ENCODE measurements at regions not wholly inside any gene's neighbourhood (a gene's known extent, or its start where the extent isn't known, plus 50 kb on each side); places are given as distances from the start of the nearest gene placed in this dataset.
"Not testable (repeated sequence)": the region's sequence is repeated elsewhere in the genome, so short reads cannot be mapped to it uniquely, and the experiment has no call there.

DNA sequence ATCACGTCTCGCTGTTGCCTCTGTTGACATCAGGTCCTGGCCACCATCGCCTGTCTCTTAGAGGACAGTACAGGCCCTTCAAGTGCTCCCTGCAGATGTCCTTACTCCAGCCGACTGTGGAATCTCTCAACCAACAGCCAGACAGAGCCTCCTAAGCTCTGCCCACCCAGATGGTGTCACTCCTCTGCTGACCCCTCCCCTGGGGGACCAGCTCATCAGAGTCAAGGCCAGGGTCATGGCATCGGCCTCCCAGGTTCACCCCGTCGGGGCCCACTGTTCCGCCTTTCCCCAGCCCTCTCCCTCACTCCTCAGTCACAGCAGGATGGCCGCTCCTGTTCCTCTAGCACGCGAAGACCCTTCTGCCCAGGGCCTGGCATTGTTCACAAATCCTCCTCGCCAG is 157.3 kb upstream of the TMEM132C start:
- no peak for DNase-seq

DNA sequence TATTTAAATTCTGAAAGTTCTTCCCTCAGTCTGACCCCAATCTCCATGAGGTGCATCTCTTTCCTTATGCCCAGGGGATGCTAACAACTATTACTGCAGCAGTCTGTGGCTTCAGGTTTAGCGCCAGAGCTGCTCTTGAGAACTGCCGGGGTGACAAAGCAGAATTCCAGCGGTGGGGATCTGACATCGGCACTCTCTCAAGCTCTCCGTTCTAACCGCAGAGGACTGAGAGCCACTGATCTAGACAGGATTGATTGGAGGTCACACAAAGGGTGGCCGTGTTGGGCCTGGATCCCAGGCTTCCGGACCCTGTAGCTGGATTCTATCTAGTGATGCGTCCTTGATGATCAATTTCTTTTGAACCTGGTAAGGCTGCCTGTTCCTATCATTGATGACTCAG is 155.6 kb upstream of the TMEM132C start:
- no peak for DNase-seq

DNA sequence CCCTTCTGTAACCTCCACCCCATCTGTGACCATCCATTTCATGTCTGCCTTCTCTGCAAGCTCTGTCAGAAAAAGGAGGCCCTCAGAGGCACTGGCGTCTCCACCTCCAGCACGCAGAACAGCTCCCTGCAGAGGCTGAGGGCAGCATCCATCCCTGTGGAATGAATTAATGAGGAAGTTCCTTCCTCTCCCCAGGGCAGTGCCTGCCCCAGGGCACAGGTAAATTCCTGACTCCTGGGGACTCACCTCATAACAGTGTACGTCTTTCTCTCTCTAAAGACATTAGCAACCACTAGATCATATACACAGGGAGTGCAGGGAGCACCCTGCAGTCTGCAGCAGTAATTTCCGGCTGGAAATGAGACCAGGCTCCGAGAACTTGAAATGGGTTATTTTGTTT is 155.0 kb upstream of the TMEM132C start:
- no peak for DNase-seq

DNA sequence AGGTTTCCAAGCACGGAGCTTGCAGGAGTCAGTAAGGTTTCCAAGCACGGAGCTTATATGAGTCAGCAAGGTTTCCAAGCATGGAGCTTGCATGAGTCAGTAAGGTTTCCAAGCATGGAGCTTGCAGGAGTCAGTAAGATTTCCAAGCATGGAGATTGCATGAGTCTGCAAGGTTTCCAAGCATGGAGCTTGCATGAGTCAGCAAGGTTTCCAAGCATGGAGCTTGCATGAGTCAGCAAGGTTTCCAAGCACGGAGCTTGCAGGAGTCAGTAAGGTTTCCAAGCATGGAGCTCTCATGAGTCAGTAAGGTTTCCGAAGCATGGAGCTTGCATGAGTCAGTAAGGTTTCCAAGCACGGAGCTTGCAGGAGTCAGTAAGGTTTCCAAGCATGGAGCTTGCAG is 153.7 kb upstream of the TMEM132C start:
- not testable (repeated sequence) for DNase-seq

DNA sequence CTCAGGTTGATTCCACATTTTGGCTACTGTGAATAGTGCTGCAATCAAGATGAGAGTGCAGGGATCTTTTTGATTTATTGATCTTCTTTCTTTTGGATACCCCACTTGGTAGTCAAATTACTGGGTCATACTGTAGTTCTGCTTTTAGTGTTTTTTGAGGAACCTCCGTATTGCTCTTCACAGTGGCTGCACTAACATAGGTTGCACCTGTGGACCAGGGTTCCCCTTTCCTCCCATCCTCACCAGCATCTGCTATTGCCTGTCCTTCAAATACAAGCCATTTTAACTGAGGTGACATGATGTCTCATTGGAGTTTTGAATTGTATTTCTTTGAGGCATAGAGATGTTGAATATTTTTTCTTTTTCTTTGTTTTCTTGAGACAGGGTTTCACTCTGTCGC is 152.5 kb upstream of the TMEM132C start:
- DNase-seq: no peak

DNA sequence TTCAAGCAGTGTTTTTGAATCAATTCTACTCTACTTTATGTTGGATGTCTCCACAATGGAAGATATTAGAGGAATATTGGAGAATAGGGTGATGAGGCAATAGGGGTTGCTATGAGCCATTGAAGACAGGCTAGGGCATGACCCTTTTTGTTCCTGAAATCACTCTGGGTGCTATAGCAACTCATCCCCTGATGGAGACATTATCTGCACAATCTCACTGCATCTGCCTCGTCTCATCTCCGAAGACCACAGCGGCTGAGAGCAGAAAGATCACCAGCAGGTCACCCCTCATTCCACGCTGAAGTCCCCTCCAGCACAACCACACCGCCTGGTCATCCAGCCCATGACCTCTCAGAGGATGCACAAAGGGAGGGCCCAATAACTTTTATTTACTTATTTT is 150.4 kb upstream of the TMEM132C start:
- no peak for DNase-seq

DNA sequence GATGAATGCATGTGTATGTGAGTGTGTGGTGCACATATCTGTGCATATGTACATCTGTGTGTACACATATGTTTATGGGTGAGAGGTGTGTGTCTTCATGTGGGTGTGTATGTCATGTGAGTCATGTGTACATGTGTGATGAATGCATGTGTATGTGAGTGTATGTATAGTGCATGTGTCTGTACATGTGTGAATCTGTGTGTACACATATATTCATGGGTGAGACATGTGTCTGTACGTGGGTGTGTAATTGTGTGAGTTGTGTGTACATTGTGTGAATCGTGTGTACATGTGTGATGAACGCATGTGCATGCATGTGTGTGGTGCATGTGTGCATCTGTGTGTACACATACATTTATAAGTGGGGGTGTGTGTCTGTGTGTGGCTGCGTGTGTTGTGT is 146.9 kb upstream of the TMEM132C start:
- no peak for DNase-seq

DNA sequence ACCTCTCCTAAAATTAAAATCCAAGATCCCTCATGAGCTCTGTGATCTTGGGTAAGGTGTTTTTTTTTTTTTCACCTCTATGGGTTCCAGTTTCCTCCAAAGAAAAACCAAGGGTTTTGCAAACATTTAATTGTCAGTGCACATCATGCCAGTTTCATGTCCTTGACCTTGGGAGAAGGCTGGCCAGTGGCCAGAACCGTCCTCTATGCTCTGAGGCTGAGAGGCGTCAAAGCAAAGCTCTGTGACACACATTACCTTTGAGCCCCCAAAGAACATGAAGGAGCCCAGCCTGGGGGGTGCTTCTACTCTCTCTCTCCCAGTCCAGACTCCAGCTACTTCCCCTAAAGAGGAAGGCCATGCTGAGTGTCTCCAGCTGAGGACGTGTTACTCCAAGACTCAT is 145.5 kb upstream of the TMEM132C start:
- no peak for DNase-seq

DNA sequence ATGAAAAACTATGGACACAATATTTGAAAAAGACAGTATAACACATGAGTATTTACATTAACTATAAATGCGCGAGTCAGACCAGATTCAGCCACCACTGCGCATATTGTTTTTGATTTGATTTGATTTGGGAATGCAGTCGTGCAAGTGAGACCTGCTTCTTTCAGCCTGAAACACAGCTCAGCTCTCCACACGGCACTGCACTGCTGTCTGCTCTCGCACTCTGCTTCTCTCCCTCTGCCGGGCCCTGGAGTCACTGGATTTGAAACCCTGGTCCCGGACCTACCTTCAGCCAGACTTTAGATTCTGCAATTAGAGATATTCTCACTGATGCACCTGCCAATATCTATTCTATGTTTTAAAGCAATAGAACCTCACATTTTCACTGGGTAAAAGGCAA is 143.9 kb upstream of the TMEM132C start:
- DNase-seq: no peak

DNA sequence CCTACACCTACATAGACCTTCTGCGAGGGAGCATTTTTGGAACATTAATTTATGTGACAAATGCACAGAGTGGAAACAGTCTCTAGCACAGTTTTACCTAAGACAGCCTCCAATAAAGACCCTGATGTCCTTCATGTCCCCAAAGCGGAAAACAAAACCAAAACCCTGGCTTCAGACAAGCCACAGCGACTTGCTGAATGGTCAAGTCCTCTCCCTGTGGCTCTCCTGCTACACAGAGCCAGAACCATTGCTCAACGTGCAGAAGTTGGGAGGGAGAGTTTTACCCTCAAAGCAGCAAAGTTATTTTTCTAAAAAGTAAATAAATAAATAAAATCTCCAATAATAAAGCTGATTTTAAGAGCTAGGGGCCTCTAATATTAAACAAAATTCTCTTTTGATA is 135.0 kb upstream of the TMEM132C start:
- DNase-seq: no peak

DNA sequence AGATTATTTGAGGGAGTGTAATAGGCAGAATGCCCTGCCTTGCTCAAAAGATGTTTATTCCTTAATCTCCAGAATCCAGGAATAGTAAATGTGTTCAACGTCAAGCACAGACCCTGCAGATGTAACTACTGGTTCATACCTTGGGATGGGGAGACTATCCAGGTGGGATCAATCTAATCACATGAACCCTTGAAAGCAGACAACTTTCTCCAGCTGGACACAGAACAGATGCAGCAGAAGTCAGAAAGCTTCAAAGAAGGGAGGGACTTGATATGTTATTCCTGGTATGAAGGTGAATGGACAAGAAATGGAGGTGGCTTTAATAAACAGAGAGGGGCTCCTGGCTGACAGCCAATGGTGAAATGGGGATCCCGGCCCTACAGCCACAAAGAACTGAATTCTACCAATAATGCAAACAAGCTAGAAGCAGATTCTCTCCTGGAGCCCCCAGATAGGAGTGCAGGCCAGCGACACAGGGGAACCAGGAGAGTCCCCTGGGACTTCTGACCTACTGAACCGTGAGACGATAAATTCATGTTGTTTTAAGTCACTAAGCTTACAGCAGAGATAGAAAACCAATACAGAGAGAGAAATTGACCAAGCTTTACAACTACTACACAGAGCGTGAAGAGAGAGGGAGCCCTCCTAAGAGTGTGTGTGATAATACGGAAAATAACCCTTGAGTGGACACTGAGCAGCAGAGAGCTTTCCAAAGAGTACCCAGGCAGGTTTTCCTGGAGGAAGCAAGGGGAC is 133.5 kb upstream of the TMEM132C start:
- no peak for DNase-seq

DNA sequence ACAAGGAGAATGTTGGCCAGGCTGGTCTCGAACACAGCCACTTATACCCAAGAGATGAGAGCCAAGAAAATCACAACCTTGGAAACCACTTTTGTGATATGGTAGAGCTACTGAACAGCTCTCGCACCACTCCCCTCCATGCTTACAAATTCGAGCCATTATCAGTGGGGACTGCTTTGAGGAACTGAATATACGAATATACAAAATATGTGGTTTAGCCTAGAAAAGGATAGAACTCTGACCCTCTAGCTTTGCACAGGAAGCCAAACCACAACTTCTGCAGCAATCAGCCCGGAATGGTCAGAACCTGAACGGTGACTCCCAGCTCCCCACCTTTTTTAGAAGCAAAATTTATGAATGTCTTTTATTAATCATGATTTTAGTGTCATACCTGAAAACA is 129.8 kb upstream of the TMEM132C start:
- no peak for DNase-seq

DNA sequence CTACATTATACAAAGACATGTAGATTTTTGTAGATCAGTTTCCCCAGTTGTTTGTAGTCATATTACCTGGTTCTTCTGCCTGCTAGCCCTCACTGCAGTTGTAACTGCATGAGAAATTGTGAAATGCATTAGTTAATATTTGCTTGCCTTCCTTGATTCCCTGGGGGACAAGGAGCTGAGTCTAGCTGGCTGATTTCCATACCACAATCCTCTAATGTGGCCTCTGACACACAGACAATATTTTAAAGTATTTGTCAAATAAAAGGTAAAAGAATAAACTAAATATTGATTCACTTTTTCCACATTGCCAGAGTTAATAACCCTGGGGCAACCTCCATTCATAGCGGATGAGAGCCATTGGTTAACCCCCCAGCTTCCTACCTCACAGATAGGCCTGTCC is 128.8 kb upstream of the TMEM132C start:
- no peak for DNase-seq

DNA sequence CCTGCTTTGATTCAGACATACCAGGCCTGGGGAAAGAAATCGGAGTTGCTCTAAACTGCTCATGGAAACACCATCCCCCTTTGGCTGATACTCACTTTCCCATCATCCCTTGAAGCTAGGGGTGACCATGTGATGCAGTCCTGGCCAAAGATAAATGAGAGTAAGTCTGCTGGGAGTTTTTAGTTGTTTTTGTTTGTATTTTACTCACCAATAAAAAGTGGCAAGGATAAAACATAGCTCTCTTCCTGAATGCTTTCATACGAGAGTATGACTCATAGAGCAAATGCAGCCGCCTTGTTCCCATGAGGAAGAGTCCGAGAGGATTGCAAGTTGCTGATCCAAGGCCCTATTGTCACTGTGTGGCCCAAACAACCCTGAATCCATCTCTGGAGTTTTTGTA is 126.4 kb upstream of the TMEM132C start:
- DNase-seq: no peak

DNA sequence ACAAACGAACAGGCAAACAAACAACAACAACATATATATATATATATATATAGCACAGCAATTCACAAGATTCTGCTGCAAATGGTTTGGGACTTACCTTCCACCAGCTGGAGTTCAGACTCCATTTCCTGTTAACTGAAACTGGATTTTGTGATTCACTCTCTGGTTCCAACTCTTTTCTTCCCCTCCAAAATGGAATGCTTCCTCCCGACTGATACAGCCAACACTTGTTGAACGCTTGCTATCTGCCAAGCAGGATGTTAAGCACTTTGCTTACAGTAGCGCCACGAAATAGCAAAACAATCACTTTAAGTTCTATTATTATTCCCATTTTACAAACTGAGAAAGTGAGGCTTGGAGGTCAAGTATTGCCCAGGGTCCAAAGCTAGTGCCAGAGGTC is 116.0 kb upstream of the TMEM132C start:
- DNase-seq: no peak

DNA sequence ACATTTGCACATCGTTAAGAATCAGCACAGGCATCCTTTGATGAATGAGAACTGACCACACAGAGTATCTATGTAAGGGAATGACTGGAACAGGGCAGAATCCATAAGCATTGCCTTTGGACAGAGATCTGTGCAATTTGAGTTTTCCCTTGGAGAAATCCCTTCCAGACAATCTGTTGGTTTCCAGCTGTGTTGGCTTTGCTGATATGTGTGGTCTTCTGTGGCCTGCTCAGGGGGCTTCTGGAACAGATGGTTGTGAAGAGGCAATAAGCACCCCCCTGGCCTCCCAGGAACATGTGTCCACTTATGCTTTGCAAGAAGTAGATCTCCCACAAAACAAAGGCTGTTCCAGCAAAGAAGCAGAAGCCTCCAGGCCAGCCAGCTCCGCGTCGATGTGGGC is 111.4 kb upstream of the TMEM132C start:
- DNase-seq: no peak

DNA sequence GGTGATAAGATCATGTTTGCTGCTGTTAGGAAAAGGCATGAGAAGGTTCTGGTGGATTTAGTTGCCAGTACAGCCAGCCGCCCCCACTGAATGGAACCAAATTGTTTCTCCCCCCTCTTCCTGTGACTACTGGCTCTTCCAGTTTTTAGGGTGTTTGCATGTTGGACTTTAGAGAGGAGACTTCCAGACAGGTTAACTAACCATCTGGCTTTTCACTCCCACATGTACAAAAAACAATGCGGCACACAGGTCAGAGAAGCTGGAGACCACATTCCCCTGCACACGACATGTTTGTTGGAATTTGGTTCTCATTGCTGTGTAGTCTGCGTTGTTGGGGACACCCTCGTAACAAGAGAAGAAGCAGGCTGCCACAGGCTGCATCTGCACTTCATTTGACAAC is 103.9 kb upstream of the TMEM132C start:
- no peak for DNase-seq

DNA sequence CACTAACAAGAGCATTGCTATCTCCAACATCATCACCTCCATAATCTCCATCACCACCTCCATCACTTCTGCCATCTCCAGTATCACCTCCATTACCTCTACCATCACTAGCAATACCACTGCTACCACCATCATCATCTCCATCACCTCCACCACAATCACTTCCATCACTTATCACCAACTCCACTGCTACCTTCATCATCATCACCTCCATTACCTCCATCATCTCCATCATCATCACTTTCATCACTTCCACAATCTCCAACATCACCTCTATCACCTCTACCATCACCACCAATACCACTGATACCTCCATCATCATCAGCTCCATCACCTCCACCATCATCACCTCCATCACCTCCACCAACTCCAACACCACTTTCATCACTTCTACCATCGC is 102.4 kb upstream of the TMEM132C start:
- DNase-seq: no peak

DNA sequence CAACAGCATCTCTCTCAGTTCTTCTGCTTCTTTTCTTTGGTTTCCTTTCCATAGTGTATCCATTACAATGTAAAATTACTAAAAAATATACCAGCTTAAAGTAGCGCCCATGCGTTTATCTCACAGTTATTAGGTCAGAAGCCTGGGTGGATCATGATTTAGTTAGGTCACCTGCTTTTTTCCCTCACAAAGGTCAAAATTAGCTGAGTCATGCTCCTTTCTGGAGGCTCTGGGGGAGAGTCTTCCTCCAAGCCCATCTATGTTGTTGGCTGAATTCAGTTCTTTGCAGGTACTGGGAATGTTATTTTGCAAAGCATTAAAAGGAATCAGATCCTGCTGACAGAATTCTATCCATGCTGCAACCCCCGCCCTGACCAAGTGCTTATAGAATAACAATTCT is 101.6 kb upstream of the TMEM132C start:
- DNase-seq: no peak

DNA sequence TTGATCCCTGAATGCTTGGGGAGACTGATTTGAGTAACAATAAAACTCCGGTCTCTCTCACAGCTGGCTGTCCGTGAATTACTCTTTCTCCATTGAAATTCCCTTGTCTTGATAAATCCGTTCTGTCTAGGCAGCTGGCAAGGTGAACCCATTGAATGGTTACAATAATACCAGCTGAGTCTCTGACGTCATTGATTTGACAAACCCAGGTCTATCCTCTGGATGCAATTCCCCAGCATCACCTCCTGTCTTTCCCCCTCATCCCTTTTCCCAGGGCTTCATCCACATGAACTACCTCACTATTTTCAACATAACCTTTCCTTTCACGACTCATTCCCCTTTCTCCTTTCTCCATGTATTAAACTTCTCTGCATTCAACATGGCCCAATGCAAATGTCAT is 98.7 kb upstream of the TMEM132C start:
- DNase-seq: no peak

DNA sequence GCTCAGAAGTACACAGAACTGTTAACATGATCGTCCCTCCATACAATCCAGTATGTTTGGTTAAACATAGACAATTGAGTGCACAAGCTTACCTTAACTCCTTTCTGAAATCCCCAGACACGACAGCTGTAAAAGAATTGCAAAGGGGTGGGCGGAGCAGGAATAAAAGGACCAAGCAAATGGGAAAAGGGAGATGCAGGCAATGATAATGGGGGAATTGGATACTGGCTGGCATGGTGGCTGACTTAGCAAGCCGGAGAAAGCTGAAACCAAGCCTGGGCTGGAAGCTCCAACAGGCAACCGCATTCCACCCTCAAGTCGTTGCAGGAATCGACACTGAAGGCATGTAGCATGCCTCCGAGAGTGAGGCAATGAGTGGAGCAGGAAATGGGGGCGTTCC is 96.8 kb upstream of the TMEM132C start:
- no peak for DNase-seq

DNA sequence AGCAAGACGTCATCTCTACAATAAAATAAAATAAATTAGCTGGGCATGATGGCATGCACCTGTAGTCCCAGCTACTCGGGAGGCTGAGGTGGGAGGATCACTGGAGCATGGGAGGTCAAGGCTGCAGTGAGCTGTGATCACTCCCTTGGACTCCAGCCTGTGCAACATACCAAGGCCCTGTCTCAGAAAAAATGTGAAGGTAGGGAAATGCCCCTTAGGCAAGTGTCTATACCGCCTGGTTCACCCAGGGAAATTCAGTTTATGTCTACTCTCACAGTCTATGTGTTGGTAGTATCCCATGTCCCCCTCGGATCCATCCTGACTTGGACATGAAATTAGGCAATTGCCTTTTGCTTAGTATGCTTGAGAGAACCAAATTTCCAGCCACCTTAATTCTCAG is 88.4 kb upstream of the TMEM132C start:
- no peak for DNase-seq

DNA sequence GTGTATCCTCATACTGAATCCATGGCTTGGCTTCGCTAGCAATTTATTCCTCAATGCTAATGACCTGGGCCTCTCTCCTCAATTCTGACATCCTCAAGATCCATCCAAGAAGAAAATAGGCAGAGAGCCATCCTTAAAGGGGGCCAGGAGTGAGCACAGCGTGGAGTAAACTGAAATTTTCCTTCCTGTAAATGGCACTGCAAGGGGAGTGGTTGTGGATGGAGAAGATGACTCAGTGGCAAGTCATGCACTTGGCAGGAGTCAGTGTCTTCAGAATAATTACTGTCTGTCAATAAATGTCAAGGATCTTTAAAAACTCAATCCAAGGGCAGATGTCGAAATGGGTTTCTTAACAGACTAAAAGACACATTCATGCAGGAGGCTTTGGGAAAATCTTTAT is 88.0 kb upstream of the TMEM132C start:
- no peak for DNase-seq

DNA sequence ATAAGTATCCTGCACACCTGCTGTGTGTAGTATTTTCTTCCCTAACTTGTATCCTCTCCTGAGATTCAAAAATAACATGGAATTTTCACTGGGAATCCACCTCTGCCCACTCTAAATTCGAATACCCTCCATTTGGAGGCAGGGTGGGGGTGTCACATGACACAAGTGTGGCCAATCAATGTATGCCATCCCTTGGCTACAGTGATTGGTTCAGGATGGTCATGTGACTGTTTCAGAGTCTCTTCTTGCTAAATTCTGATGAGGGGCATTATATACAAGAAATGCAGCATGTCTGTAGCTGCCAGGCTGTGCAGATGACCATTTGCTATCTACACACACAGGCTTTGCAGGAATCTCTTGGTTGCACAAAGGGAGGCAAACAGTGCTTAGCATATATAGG is 86.8 kb upstream of the TMEM132C start:
- DNase-seq: no peak

DNA sequence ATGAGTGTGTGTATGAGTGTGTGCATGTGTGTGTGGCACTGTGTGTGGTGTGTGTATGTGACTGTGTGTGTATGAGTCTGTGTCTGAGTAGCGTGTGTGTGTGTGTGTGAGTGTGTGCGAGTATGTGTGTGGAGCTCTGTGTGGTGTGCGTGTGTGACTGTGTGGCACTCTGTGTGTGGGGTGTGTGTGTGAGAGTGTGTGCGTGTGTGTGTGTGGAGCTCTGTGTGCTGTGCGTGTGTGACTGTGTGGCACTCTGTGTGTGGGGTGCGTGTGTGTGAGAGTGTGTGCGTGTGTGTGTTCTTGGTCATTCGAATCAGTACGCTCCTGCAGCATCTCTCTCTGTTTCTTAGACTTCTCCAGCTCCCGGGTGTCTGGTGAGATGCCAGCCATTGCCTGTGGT is 76.9 kb upstream of the TMEM132C start:
- DNase-seq: no peak

DNA sequence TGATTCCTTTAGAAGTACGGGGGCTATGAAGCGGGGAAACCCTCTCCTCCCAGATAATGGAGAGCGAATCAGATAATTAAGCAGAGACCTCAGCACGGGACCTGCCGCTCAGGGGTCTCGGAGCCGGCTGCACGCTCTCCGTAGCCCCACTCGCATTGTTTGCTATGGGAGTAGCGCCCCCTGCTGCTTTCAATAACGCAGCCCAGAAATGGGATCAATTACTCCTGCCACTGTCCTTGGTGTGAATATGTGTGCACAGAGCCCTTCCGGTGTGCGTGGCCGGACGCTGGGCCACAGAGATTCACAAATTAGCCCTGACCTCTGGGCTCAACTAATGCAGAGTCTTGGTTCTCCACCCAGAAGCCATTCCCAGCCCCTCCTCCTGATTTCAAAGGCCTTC is 76.4 kb upstream of the TMEM132C start:
- no peak for DNase-seq

All from NCI-H2107 (cell line).